SK-N-SH (cell line): ENCODE measurements at regions not wholly inside any gene's neighbourhood (a gene's known extent, or its start where the extent isn't known, plus 50 kb on each side); places are given as distances from the start of the nearest gene placed in this dataset.

Experiments used
- CTCF ChIA-PET: fragments of 300-600, 350-600 bp; formaldehyde crosslinking; extraction: SDS; loops from one replicate; lab custom pipeline; 2021; lab: Yijun Ruan, JAX
- POLR2A ChIA-PET: fragments of 350-600 bp; sonication (Branson Sonifier 250); formaldehyde crosslinking; extraction: SDS; loops from one replicate; lab custom pipeline; 2020; ENCODE audit warnings: antibody characterized with exemption, inconsistent platforms; lab: Yijun Ruan, JAX
- DNase-seq: peaks from one replicate; pipeline ENCODE4 v3.0.0; 2012
- H2AFZ ChIP-seq: fragments of 200-600 bp; sonication (generic); 2 replicates; pipeline ENCODE4 v1.8.1; 2016; ENCODE audit warnings: antibody characterized with exemption, mild to moderate bottlenecking, low read depth
- H3F3A ChIP-seq: fragments of 200-600 bp; sonication (generic); replicated peaks from 2 replicates; pipeline ENCODE3; 2016; ENCODE audit warnings: antibody characterized with exemption, mild to moderate bottlenecking; ENCODE audit not compliant: insufficient read depth
- H3K27ac ChIP-seq, 2 experiments: fragments of 200-500 bp in 1 of 2; fragments of 200-600 bp in 1 of 2; sonication (Bioruptor generic) in 1 of 2; sonication (generic), shearing (Covaris generic) in 1 of 2; 2 replicates each; pipeline versions ENCODE4 v1.5.1 to v1.6.1; 2014 to 2016; ENCODE audit warnings: low read depth in 2 of 2, inconsistent platforms in 1 of 2, low read length in 1 of 2, mild to moderate bottlenecking in 1 of 2, mixed read lengths in 1 of 2
- H3K27me3 ChIP-seq: fragments of 200-600 bp; sonication (generic), shearing (Covaris generic); 2 replicates; pipeline ENCODE4 v1.6.1; 2016; ENCODE audit warnings: mixed run types; ENCODE audit not compliant: insufficient read depth
- H3K36me3 ChIP-seq, 2 experiments: fragments of 200-500 bp in 1 of 2; fragments of 200-600 bp in 1 of 2; sonication (Bioruptor generic) in 1 of 2; sonication (generic) in 1 of 2; replicated peaks in 1 of 2; 2 replicates each; pipeline versions ENCODE3 to v1.5.1; 2014 to 2016; ENCODE audit warnings: low read length in 1 of 2, mild to moderate bottlenecking in 1 of 2; ENCODE audit not compliant: insufficient read depth in 2 of 2, control insufficient read depth in 1 of 2
- H3K4me1 ChIP-seq, 2 experiments: fragments of 200-500 bp in 1 of 2; fragments of 200-600 bp in 1 of 2; sonication (Bioruptor generic) in 1 of 2; sonication (generic), shearing (Covaris generic) in 1 of 2; 2 replicates each; pipeline versions ENCODE4 v1.5.1 to v1.6.1; 2014 to 2016; ENCODE audit warnings: low read depth in 1 of 2, low read length in 1 of 2, mixed run types in 1 of 2; ENCODE audit not compliant: insufficient read depth in 2 of 2, control insufficient read depth in 1 of 2
- H3K4me2 ChIP-seq: fragments of 200-600 bp; sonication (generic), shearing (Covaris generic); 2 replicates; pipeline ENCODE4 v1.6.1; 2017; ENCODE audit warnings: mixed run types
- H3K4me3 ChIP-seq, 2 experiments: fragments of 200-500 bp in 1 of 2; fragments of 200-600 bp in 1 of 2; sonication (Bioruptor generic) in 1 of 2; sonication (generic), shearing (Covaris generic) in 1 of 2; 2 replicates each; pipeline versions ENCODE4 v1.5.1 to v1.8.1; 2014 to 2016; ENCODE audit warnings: low read depth in 2 of 2, inconsistent platforms in 1 of 2, low read length in 1 of 2, mild to moderate bottlenecking in 1 of 2, mixed read lengths in 1 of 2, moderate library complexity in 1 of 2
- H3K79me2 ChIP-seq: fragments of 200-600 bp; sonication (generic); 2 replicates; pipeline ENCODE4 v1.8.1; 2017; ENCODE audit warnings: mild to moderate bottlenecking; ENCODE audit not compliant: insufficient read depth
- H3K9ac ChIP-seq: fragments of 200-600 bp; sonication (generic); 2 replicates; pipeline ENCODE4 v1.6.1; 2017; ENCODE audit warnings: mixed run types
- H3K9me2 ChIP-seq: fragments of 200-600 bp; sonication (generic); 2 replicates; pipeline ENCODE4 v1.6.1; 2017; ENCODE audit warnings: mixed run types
- H3K9me3 ChIP-seq: fragments of 200-600 bp; sonication (generic); 2 replicates; pipeline ENCODE4 v1.6.1; 2017; ENCODE audit warnings: mixed run types, mild to moderate bottlenecking, moderate library complexity
- H4K20me1 ChIP-seq: fragments of 200-600 bp; sonication (generic); 2 replicates; pipeline ENCODE4 v1.6.1; 2017; ENCODE audit warnings: mild to moderate bottlenecking, mixed run types; ENCODE audit not compliant: insufficient read depth
- ELF1 ChIP-seq: IDR thresholded peaks from 2 replicates; pipeline ENCODE4 v1.4.0; 2012
- EZH2phosphoT487 ChIP-seq: fragments of 200-600 bp; sonication (generic); IDR thresholded peaks from 2 replicates; pipeline ENCODE4 v1.6.1; 2017; ENCODE audit warnings: low read depth, mixed run types, mild to moderate bottlenecking, antibody characterized with exemption, moderate library complexity, borderline replicate concordance
- FOSL2 ChIP-seq: IDR thresholded peaks from 2 replicates; pipeline ENCODE4 v1.4.0; 2012; ENCODE audit warnings: low read depth, mild to moderate bottlenecking, moderate library complexity, borderline replicate concordance
- FOXM1 ChIP-seq: IDR thresholded peaks from 2 replicates; pipeline ENCODE4 v1.4.0; 2012; ENCODE audit warnings: low read depth, mild to moderate bottlenecking
- GATA2 ChIP-seq: sonication (generic); formaldehyde crosslinking; IDR thresholded peaks from 2 replicates; pipeline ENCODE4 v1.5.0; 2020; ENCODE audit warnings: mild to moderate bottlenecking, missing genetic modification reagents
- JUND ChIP-seq: IDR thresholded peaks from 2 replicates; pipeline ENCODE4 v1.4.0; 2012
- NFIC ChIP-seq: IDR thresholded peaks from 2 replicates; pipeline ENCODE4 v1.4.0; 2012; ENCODE audit warnings: borderline replicate concordance
- NRF1 ChIP-seq: IDR thresholded peaks from 2 replicates; pipeline ENCODE4 v1.6.1; 2012; ENCODE audit warnings: low read depth, mild to moderate bottlenecking, low read length
- POLR2AphosphoS5 ChIP-seq: IDR thresholded peaks from 2 replicates; pipeline ENCODE4 v1.6.1; 2012; ENCODE audit warnings: low read depth, low read length
- RAD21 ChIP-seq: IDR thresholded peaks from 2 replicates; pipeline ENCODE4 v1.6.1; 2012; ENCODE audit warnings: mild to moderate bottlenecking, low read length
- RCOR1 ChIP-seq: fragments of 150-350 bp; IDR thresholded peaks from 2 replicates; pipeline ENCODE4 v1.6.1; 2017; ENCODE audit warnings: antibody characterized with exemption, low read length
- RFX5 ChIP-seq: IDR thresholded peaks from 2 replicates; pipeline ENCODE4 v1.6.1; 2012; ENCODE audit warnings: mild to moderate bottlenecking, improper control_type of control experiment, low read length
- RXRA ChIP-seq: IDR thresholded peaks from 2 replicates; pipeline ENCODE4 v1.4.0; 2012; ENCODE audit warnings: low read depth, mild to moderate bottlenecking, borderline replicate concordance
- SIN3A ChIP-seq: IDR thresholded peaks from 2 replicates; pipeline ENCODE4 v1.6.1; 2012; ENCODE audit warnings: low read depth, mild to moderate bottlenecking, low read length, moderate library complexity, borderline replicate concordance
- TEAD4 ChIP-seq: IDR thresholded peaks from 2 replicates; pipeline ENCODE4 v1.4.0; 2012; ENCODE audit warnings: mild to moderate bottlenecking, borderline replicate concordance; ENCODE audit not compliant: insufficient read depth
- YY1 ChIP-seq: IDR thresholded peaks from 2 replicates; pipeline ENCODE4 v1.4.0; 2012; ENCODE audit warnings: low read depth, mild to moderate bottlenecking
- WGBS: methylation state at CpG from one replicate; pipeline ENCODE4 v1.1.6; 2017; ENCODE audit warnings: low lambda C conversion rate; 5-methylcytosine and 5-hydroxymethylcytosine counted together
- TF ChIP-seq, protein P1 (sequence below): IDR thresholded peaks from 2 replicates; pipeline ENCODE4; 2012
- TF ChIP-seq, protein P2 (sequence below): IDR thresholded peaks from 2 replicates; pipeline ENCODE4 v1.4.0; 2012; ENCODE audit warnings: low read depth, borderline replicate concordance
- TF ChIP-seq, protein P3 (sequence below): IDR thresholded peaks from 2 replicates; pipeline ENCODE4 v1.4.0; 2012; ENCODE audit warnings: low read depth
- TF ChIP-seq, protein P4 (sequence below): fragments of 200-600 bp; sonication (generic); IDR thresholded peaks from 2 replicates; pipeline ENCODE4 v1.6.1; 2017; ENCODE audit warnings: antibody characterized with exemption, mild to moderate bottlenecking, moderate library complexity

DNA sequence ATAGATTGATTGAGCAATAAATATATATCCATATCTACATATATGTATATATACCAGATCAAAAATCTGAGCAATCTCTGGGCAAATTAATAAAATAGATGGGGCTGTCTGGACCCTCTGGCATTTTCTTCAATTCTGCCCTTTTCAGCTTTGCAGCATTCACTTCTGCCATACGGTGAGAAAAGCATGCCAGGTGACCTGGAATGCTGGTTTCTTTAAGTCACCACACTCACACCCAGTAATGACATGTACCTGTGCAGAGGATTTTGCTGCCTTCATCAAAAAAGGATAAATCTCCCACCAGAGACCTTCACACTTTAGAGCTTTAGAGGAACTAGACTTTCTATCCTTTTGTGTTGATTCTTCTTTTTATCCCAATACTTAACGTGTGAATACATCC, 223.2 kb upstream of the NFIA start (continued):
- TF ChIP-seq, protein P1, sequence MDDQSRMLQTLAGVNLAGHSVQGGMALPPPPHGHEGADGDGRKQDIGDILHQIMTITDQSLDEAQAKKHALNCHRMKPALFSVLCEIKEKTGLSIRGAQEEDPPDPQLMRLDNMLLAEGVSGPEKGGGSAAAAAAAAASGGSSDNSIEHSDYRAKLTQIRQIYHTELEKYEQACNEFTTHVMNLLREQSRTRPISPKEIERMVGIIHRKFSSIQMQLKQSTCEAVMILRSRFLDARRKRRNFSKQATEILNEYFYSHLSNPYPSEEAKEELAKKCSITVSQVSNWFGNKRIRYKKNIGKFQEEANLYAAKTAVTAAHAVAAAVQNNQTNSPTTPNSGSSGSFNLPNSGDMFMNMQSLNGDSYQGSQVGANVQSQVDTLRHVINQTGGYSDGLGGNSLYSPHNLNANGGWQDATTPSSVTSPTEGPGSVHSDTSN, result no peak
- TF ChIP-seq RXRA (no peak), FOXM1 (no peak)

DNA sequence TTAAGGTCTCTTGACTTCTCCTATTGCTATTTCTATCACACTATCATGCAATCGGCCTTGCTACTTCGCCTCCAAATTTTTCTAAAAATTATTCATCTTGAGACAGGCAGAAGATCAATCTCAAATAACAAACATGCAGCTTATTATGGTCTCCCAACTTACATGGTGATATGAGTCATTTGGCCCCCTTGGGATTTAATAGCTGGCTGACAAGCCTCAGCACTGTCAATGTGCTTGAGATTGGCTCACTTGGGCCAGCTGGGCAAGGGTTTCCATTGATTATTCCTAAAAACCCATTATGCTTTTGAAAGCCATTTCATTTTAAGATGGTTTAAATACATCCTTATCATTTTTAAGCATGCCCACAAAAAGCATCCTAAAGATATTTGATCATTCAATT, 224.5 kb upstream of the NFIA start:
- Histone ChIP-seq H3F3A (no peaks in the 10 kb centered on the region), H3K27me3 (no peaks in the 10 kb centered on the region), H3K79me2 (no peaks in the 10 kb centered on the region), H3K27ac (peak overlapping the region in 1 of 2 experiments; percentile 23; a peak in 2 of 4 replicates), H3K4me3 (no peak overlapping the region), H4K20me1 (no peaks in the 10 kb centered on the region), H3K9me3 (no peaks in the 10 kb centered on the region), H3K4me1 (peaks cover 8 to 42% of the 10 kb centered on the region in 2 experiments; a peak in 3 of 4 replicates), H3K4me2 (no peak overlapping the region), H3K36me3 (no peaks in the 10 kb centered on the region), H3K9me2 (no peaks in the 10 kb centered on the region), H3K9ac (no peak overlapping the region), H2AFZ (no peak overlapping the region)
- 88% methylated on average over 2 of the region's 2 CpGs for WGBS
- DNase-seq, result no peak
- CTCF ChIA-PET, result interaction anchor here (0.8 to 5.8 kb wide), 21 partner anchors 10 to 886 kb away, joined by 3 to 46 read pairs (median 4); no protein-coding TSS in a partner anchor
- no peak for TF ChIP-seq JUND
- no peak for TF ChIP-seq GATA2 (CRISPR knock-in tag)
- TF ChIP-seq, protein P1, result no peak
- POLR2A ChIA-PET, result interaction anchor here (0.9 kb wide), 2 partner anchors 161 to 577 kb away, joined by 4 to 5 read pairs; no protein-coding TSS in a partner anchor

DNA sequence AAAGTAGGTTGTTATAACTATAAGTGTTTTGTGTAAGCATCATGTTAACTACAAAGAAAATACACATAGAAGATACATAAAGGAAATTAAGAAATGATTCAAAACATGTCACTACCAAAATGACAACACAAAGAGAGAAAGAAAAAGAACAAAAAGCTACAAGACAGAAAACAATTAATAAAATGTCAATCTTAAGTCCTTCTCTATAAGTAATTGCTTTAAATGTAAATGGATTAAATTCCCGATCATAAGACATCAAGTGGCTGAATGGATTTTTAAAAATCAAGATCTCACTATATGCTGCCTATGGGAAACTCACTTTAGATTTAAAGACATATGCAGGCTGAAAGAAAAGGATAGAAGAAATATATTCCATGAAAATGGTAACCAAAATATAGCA, 232.3 kb upstream of the NFIA start:
- no peaks in the 10 kb centered on the region for H3K27me3 ChIP-seq
- WGBS, result 76% methylated on average over 1 of the region's 1 CpG
- H3K9ac ChIP-seq, result no peak overlapping the region
- no peak overlapping the region for H3K4me2 ChIP-seq
- H3F3A ChIP-seq, result no peaks in the 10 kb centered on the region
- H3K27ac ChIP-seq, result no peak overlapping the region
- TF ChIP-seq TEAD4 (no peak), FOSL2 (no peak), JUND (no peak), POLR2AphosphoS5 (no peak), NFIC (no peak), RAD21 (no peak), RCOR1 (no peak), RXRA (no peak), RFX5 (no peak), YY1 (no peak), NRF1 (no peak), ELF1 (no peak), SIN3A (no peak), EZH2phosphoT487 (no peak)
- TF ChIP-seq, protein P2, sequence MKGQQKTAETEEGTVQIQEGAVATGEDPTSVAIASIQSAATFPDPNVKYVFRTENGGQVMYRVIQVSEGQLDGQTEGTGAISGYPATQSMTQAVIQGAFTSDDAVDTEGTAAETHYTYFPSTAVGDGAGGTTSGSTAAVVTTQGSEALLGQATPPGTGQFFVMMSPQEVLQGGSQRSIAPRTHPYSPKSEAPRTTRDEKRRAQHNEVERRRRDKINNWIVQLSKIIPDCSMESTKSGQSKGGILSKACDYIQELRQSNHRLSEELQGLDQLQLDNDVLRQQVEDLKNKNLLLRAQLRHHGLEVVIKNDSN, result no peak
- TF ChIP-seq, protein P3, sequence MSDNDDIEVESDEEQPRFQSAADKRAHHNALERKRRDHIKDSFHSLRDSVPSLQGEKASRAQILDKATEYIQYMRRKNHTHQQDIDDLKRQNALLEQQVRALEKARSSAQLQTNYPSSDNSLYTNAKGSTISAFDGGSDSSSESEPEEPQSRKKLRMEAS, result no peak
- TF ChIP-seq, protein P4, sequence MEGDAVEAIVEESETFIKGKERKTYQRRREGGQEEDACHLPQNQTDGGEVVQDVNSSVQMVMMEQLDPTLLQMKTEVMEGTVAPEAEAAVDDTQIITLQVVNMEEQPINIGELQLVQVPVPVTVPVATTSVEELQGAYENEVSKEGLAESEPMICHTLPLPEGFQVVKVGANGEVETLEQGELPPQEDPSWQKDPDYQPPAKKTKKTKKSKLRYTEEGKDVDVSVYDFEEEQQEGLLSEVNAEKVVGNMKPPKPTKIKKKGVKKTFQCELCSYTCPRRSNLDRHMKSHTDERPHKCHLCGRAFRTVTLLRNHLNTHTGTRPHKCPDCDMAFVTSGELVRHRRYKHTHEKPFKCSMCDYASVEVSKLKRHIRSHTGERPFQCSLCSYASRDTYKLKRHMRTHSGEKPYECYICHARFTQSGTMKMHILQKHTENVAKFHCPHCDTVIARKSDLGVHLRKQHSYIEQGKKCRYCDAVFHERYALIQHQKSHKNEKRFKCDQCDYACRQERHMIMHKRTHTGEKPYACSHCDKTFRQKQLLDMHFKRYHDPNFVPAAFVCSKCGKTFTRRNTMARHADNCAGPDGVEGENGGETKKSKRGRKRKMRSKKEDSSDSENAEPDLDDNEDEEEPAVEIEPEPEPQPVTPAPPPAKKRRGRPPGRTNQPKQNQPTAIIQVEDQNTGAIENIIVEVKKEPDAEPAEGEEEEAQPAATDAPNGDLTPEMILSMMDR, result no peak
- H3K9me2 ChIP-seq, result no peaks in the 10 kb centered on the region
- no peaks in the 10 kb centered on the region for H3K36me3 ChIP-seq
- no peak for DNase-seq
- no peaks in the 10 kb centered on the region for H3K9me3 ChIP-seq
- ChIA-PET CTCF (interaction anchor here (1.1 to 4.9 kb wide), 4 partner anchors 9 to 200 kb away, joined by 3 to 46 read pairs (median 3); no protein-coding TSS in a partner anchor), POLR2A (no interaction called here)
- no peak overlapping the region for H3K4me3 ChIP-seq
- no peaks in the 10 kb centered on the region for H4K20me1 ChIP-seq
- no peak overlapping the region for H2AFZ ChIP-seq
- H3K4me1 ChIP-seq, result peaks cover 0 to 4% of the 10 kb centered on the region in 2 experiments; a peak in 2 of 4 replicates
- H3K79me2 ChIP-seq, result no peaks in the 10 kb centered on the region
